HG02981 (cell line): ENCODE measurements at regions not wholly inside any gene's neighbourhood (a gene's known extent, or its start where the extent isn't known, plus 50 kb on each side); places are given as distances from the start of the nearest gene placed in this dataset.

Source experiments
- ATAC-seq: cut with Tn5 transposase; IDR thresholded peaks from one replicate; pipeline ENCODE4 v1.9.1; 2021; ENCODE audit warnings: mild to moderate bottlenecking, moderate library complexity; ENCODE audit not compliant: unreplicated experiment

- ATAC-seq: no peak
These were observed 128.5 kb upstream of the COL1A2 start for GRCh38 chr7:94266238-94266644.

GRCh38 chr7:94270772-94271171 lies 123.9 kb upstream of the COL1A2 start:
- no peak for ATAC-seq

- ATAC-seq: no peak
These were observed 121.7 kb upstream of the COL1A2 start for GRCh38 chr7:94272821-94273583.

GRCh38 chr7:94274828-94275227 lies 119.9 kb upstream of the COL1A2 start:
- no peak for ATAC-seq

GRCh38 chr7:94276027-94276426 lies 118.7 kb upstream of the COL1A2 start:
- ATAC-seq: no peak

GRCh38 chr7:94276795-94277194 lies 117.9 kb upstream of the COL1A2 start:
- no peak for ATAC-seq

GRCh38 chr7:94277236-94277635 lies 117.5 kb upstream of the COL1A2 start:
- no peak for ATAC-seq

GRCh38 chr7:94280851-94281250 lies 113.8 kb upstream of the COL1A2 start:
- no peak for ATAC-seq

- no peak for ATAC-seq
These were observed 110.6 kb upstream of the COL1A2 start for GRCh38 chr7:94284104-94284503.

- ATAC-seq: no peak
These were observed 108.6 kb upstream of the COL1A2 start for GRCh38 chr7:94286111-94286510.

GRCh38 chr7:94288096-94288495 lies 106.6 kb upstream of the COL1A2 start:
- no peak for ATAC-seq

GRCh38 chr7:94289071-94289470 lies 105.6 kb upstream of the COL1A2 start:
- ATAC-seq: no peak

- ATAC-seq: no peak
These were observed 100.1 kb upstream of the COL1A2 start for GRCh38 chr7:94294471-94295131.

- ATAC-seq: no peak
These were observed 98.8 kb upstream of the COL1A2 start for GRCh38 chr7:94295850-94296249.

- no peak for ATAC-seq
These were observed 97.8 kb upstream of the COL1A2 start for GRCh38 chr7:94296881-94297280.

- ATAC-seq: no peak
These were observed 97.3 kb upstream of the COL1A2 start for GRCh38 chr7:94297397-94297838.

- no peak for ATAC-seq
These were observed 95.8 kb upstream of the COL1A2 start for GRCh38 chr7:94298943-94299342.

GRCh38 chr7:94300176-94300835 lies 94.4 kb upstream of the COL1A2 start:
- no peak for ATAC-seq

- ATAC-seq: no peak
These were observed 93.6 kb upstream of the COL1A2 start for GRCh38 chr7:94301024-94301586.

GRCh38 chr7:94303118-94303517 lies 91.6 kb upstream of the COL1A2 start:
- ATAC-seq: no peak

GRCh38 chr7:94303695-94304094 lies 91.0 kb upstream of the COL1A2 start:
- no peak for ATAC-seq

GRCh38 chr7:94304878-94305277 lies 89.8 kb upstream of the COL1A2 start:
- ATAC-seq: no peak
